ENCODE measurements at regions not wholly inside any gene's neighbourhood (a gene's known extent, or its start where the extent isn't known, plus 50 kb on each side); places are given as distances from the start of the nearest gene placed in this dataset.

GRCh38 chr9:38278931-38279679, 113.4 kb upstream of the ALDH1B1 start:
- TF ChIP-seq, protein P1, sequence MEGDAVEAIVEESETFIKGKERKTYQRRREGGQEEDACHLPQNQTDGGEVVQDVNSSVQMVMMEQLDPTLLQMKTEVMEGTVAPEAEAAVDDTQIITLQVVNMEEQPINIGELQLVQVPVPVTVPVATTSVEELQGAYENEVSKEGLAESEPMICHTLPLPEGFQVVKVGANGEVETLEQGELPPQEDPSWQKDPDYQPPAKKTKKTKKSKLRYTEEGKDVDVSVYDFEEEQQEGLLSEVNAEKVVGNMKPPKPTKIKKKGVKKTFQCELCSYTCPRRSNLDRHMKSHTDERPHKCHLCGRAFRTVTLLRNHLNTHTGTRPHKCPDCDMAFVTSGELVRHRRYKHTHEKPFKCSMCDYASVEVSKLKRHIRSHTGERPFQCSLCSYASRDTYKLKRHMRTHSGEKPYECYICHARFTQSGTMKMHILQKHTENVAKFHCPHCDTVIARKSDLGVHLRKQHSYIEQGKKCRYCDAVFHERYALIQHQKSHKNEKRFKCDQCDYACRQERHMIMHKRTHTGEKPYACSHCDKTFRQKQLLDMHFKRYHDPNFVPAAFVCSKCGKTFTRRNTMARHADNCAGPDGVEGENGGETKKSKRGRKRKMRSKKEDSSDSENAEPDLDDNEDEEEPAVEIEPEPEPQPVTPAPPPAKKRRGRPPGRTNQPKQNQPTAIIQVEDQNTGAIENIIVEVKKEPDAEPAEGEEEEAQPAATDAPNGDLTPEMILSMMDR (IDR thresholded peaks at IDR 0.05): no peak
- peaks cover 14% of the 10 kb centered on the region for H3K4me1 ChIP-seq (ENCODE audit: control insufficient read depth, insufficient read depth, low read length)
- ATAC-seq: peak; percentile 3 to 42 (median 15)
- Mint-ChIP-seq H3K27me3 (ENCODE audit: low read depth in 2 of 2) (peaks cover 0 to 2% of the 10 kb centered on the region in 2 donors), H3K4me3 (peak overlapping the region; percentile 38), H3K27ac (peak overlapping the region in 1 of 2 donors; percentile 47), H3K36me3 (no peaks in the 10 kb centered on the region), H3K4me1 (peaks cover 23 to 33% of the 10 kb centered on the region in 2 donors), H3K9me3 (no peaks in the 10 kb centered on the region)
- intact Hi-C loops (cut with micrococcal nuclease): no loop called here
- H3K27me3 ChIP-seq (ENCODE audit: control insufficient read depth, insufficient read depth, low read length): no peaks in the 10 kb centered on the region
- no peaks in the 10 kb centered on the region for H3K9me3 ChIP-seq (ENCODE audit: control insufficient read depth, insufficient read depth, low read length)
- DNase-seq: no peak
- no peak overlapping the region for H3K27ac ChIP-seq (ENCODE audit: low read length)
- 72% methylated on average over 7 of the region's 7 CpGs for WGBS (ENCODE audit: insufficient coverage)
- H3K4me3 ChIP-seq (ENCODE audit: low read length): no peak overlapping the region
- H3K36me3 ChIP-seq (ENCODE audit: control insufficient read depth, insufficient read depth, low read length): no peaks in the 10 kb centered on the region

GRCh38 chr9:38278457-38278856, 114.0 kb upstream of the ALDH1B1 start:
- DNase-seq (peak in 1 of 2 donors; percentile 12), ATAC-seq (no peak)
- Histone ChIP-seq H3K4me1 (ENCODE audit: control insufficient read depth, insufficient read depth, low read length) (peaks cover 14% of the 10 kb centered on the region), H3K9me3 (ENCODE audit: control insufficient read depth, insufficient read depth, low read length) (no peaks in the 10 kb centered on the region), H3K27me3 (ENCODE audit: control insufficient read depth, insufficient read depth, low read length) (no peaks in the 10 kb centered on the region), H3K27ac (ENCODE audit: low read length) (no peak overlapping the region), H3K4me3 (ENCODE audit: low read length) (no peak overlapping the region), H3K36me3 (ENCODE audit: control insufficient read depth, insufficient read depth, low read length) (no peaks in the 10 kb centered on the region)
- TF ChIP-seq, protein P1 (IDR thresholded peaks at IDR 0.05): no peak
- WGBS (ENCODE audit: insufficient coverage): 91% methylated on average over 2 of the region's 4 CpGs
- H3K9me3 Mint-ChIP-seq: no peaks in the 10 kb centered on the region
- no peak overlapping the region for H3K4me3 Mint-ChIP-seq
- no peak overlapping the region for H3K27ac Mint-ChIP-seq
- H3K4me1 Mint-ChIP-seq: peaks cover 23 to 33% of the 10 kb centered on the region in 2 donors
- intact Hi-C loops (cut with micrococcal nuclease): no loop called here
- no peaks in the 10 kb centered on the region for H3K36me3 Mint-ChIP-seq
- H3K27me3 Mint-ChIP-seq (ENCODE audit: low read depth in 2 of 2): peaks cover 0 to 2% of the 10 kb centered on the region in 2 donors

DNA sequence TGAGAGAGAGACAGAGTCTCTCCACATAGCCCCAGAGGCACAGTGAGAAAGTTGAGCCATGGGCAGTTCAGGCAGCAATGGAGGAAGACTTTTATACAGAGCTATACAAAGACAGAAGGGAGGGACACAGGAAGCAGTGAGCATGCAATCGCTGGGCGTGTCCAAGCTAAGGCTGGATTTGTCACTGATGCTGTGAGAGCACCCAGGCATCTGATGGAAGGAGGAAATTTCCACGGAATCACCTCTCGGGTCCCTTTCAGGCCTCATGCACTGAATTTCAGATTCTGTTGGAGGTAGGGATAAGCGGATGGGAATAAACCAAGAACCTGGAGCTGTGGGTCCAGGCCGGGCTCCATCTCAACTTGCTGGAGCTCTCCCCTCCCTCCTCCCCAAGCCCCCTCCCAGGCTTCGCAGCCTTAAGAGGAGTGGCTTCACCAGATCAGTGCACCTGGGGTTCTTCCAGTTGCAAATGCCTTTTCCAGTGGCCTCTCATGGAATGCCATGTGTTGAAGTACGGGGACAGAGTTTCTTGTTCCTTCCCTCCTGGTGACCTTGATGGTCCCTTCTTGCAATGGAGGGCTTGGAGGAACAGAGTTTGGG, 114.8 kb upstream of the ALDH1B1 start:
- Mint-ChIP-seq H3K9me3 (no peaks in the 10 kb centered on the region), H3K36me3 (no peaks in the 10 kb centered on the region), H3K4me1 (peaks cover 23 to 33% of the 10 kb centered on the region in 2 donors), H3K27me3 (ENCODE audit: low read depth in 2 of 2) (peaks cover 0 to 2% of the 10 kb centered on the region in 2 donors), H3K4me3 (no peak overlapping the region), H3K27ac (no peak overlapping the region)
- Histone ChIP-seq H3K27ac (ENCODE audit: low read length) (no peak overlapping the region), H3K4me1 (ENCODE audit: control insufficient read depth, insufficient read depth, low read length) (peaks cover 14% of the 10 kb centered on the region), H3K9me3 (ENCODE audit: control insufficient read depth, insufficient read depth, low read length) (no peaks in the 10 kb centered on the region), H3K4me3 (ENCODE audit: low read length) (no peak overlapping the region), H3K36me3 (ENCODE audit: control insufficient read depth, insufficient read depth, low read length) (no peaks in the 10 kb centered on the region), H3K27me3 (ENCODE audit: control insufficient read depth, insufficient read depth, low read length) (no peaks in the 10 kb centered on the region)
- intact Hi-C loops (cut with micrococcal nuclease): no loop called here
- TF ChIP-seq, protein P1 (IDR thresholded peaks at IDR 0.05): no peak
- ATAC-seq (no peak), DNase-seq (no peak)
- WGBS (ENCODE audit: insufficient coverage): 95% methylated on average over 8 of the region's 8 CpGs
